Endothelial cell (in vitro differentiated cells): ENCODE measurements at regions not wholly inside any gene's neighbourhood (a gene's known extent, or its start where the extent isn't known, plus 50 kb on each side); places are given as distances from the start of the nearest gene placed in this dataset.

Source experiments
- DNase-seq: peaks from one replicate; pipeline ENCODE4 v3.0.0; 2021; ENCODE audit warnings: low spot score
- H3K27ac Mint-ChIP-seq: one replicate; pipeline ENCODE4 v1.8.0; 2021; ENCODE audit warnings: mixed read lengths, inconsistent platforms; ENCODE audit not compliant: unreplicated experiment
- H3K27me3 Mint-ChIP-seq: one replicate; pipeline ENCODE4 v1.8.0; 2021; ENCODE audit warnings: mild to moderate bottlenecking, moderate library complexity, mixed read lengths, inconsistent platforms; ENCODE audit not compliant: unreplicated experiment
- H3K36me3 Mint-ChIP-seq: one replicate; pipeline ENCODE4 v1.8.0; 2021; ENCODE audit warnings: mild to moderate bottlenecking, low read depth, mixed read lengths, inconsistent platforms; ENCODE audit not compliant: unreplicated experiment
- H3K4me1 Mint-ChIP-seq: one replicate; pipeline ENCODE4 v1.8.0; 2021; ENCODE audit warnings: mild to moderate bottlenecking, mixed read lengths, inconsistent platforms; ENCODE audit not compliant: unreplicated experiment
- H3K4me3 Mint-ChIP-seq: one replicate; pipeline ENCODE4 v1.8.0; 2021; ENCODE audit warnings: mild to moderate bottlenecking, mixed read lengths, inconsistent platforms; ENCODE audit not compliant: unreplicated experiment
- H3K9me3 Mint-ChIP-seq: one replicate; pipeline ENCODE4 v1.8.0; 2021; ENCODE audit warnings: mixed read lengths, inconsistent platforms; ENCODE audit not compliant: unreplicated experiment
- CTCF ChIP-seq: fragments of 200-600 bp; sonication (generic); IDR thresholded peaks from one replicate; pipeline ENCODE4 v1.5.0; 2021; ENCODE audit warnings: antibody characterized with exemption; ENCODE audit not compliant: unreplicated experiment

- DNase-seq = no peak
- TF ChIP-seq CTCF = no peak
- Mint-ChIP-seq H3K27ac (no peak overlapping the region), H3K36me3 (no peaks in the 10 kb centered on the region), H3K9me3 (no peaks in the 10 kb centered on the region), H3K4me1 (peaks cover 14% of the 10 kb centered on the region), H3K4me3 (no peak overlapping the region), H3K27me3 (peaks cover 5% of the 10 kb centered on the region)
Observed at GRCh38 chr2:133809485-133809884, 241.2 kb upstream of the NCKAP5 start.

GRCh38 chr2:133810559-133810958 is 242.3 kb upstream of the NCKAP5 start:
- Mint-ChIP-seq H3K9me3 (no peaks in the 10 kb centered on the region), H3K4me3 (no peak overlapping the region), H3K36me3 (no peaks in the 10 kb centered on the region), H3K27me3 (peaks cover 7% of the 10 kb centered on the region), H3K27ac (no peak overlapping the region), H3K4me1 (peaks cover 5% of the 10 kb centered on the region)
- DNase-seq = no peak
- no peak for TF ChIP-seq CTCF

GRCh38 chr2:133811409-133812125 is 243.3 kb upstream of the NCKAP5 start:
- peaks cover 7% of the 10 kb centered on the region for H3K27me3 Mint-ChIP-seq
- TF ChIP-seq CTCF = no peak
- no peaks in the 10 kb centered on the region for H3K36me3 Mint-ChIP-seq
- no peak overlapping the region for H3K4me3 Mint-ChIP-seq
- no peak for DNase-seq
- H3K9me3 Mint-ChIP-seq = no peaks in the 10 kb centered on the region
- no peaks in the 10 kb centered on the region for H3K4me1 Mint-ChIP-seq
- no peak overlapping the region for H3K27ac Mint-ChIP-seq

GRCh38 chr2:133812826-133813617 is 244.8 kb upstream of the NCKAP5 start:
- no peak for TF ChIP-seq CTCF
- H3K27me3 Mint-ChIP-seq = peaks cover 7% of the 10 kb centered on the region
- H3K9me3 Mint-ChIP-seq = no peaks in the 10 kb centered on the region
- H3K4me3 Mint-ChIP-seq = no peak overlapping the region
- H3K27ac Mint-ChIP-seq = no peak overlapping the region
- no peak for DNase-seq
- H3K36me3 Mint-ChIP-seq = no peaks in the 10 kb centered on the region
- H3K4me1 Mint-ChIP-seq = no peaks in the 10 kb centered on the region

- Mint-ChIP-seq H3K4me3 (no peak overlapping the region), H3K36me3 (no peaks in the 10 kb centered on the region), H3K4me1 (no peaks in the 10 kb centered on the region), H3K27ac (no peak overlapping the region), H3K27me3 (peaks cover 5% of the 10 kb centered on the region), H3K9me3 (no peaks in the 10 kb centered on the region)
- TF ChIP-seq CTCF = no peak
- no peak for DNase-seq
Observed at GRCh38 chr2:133814890-133815289, 246.6 kb upstream of the NCKAP5 start.
